ENCODE measurements at regions not wholly inside any gene's neighbourhood (a gene's known extent, or its start where the extent isn't known, plus 50 kb on each side); places are given as distances from the start of the nearest gene placed in this dataset.

DNA sequence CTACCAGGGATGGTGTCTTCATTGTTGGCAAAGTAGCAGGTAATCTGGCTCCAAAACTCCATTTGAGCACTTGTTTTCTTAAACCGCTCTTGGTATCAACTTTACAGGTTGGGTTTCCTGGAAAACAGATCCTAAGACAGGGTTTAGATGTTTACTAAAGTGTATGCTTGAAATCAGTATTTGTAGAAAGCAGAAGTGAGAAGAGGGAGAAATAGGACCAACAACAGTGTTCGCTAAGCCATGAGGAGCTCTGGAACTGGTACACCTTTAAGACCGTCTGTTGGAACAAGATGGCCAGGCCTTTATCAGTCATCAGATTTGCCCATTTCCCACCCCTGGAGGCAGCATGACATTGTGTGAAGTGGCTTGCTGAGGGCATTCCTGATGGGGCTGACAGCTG lies 171.0 kb upstream of the COL8A1 start:
- Mint-ChIP-seq H3K4me3 (no peak overlapping the region), H3K9me3 (no peaks in the 10 kb centered on the region), H3K36me3 (no peaks in the 10 kb centered on the region), H3K4me1 (no peaks in the 10 kb centered on the region), H3K27me3 (no peaks in the 10 kb centered on the region), H3K27ac (no peak overlapping the region)
- ATAC-seq, result no peak

DNA sequence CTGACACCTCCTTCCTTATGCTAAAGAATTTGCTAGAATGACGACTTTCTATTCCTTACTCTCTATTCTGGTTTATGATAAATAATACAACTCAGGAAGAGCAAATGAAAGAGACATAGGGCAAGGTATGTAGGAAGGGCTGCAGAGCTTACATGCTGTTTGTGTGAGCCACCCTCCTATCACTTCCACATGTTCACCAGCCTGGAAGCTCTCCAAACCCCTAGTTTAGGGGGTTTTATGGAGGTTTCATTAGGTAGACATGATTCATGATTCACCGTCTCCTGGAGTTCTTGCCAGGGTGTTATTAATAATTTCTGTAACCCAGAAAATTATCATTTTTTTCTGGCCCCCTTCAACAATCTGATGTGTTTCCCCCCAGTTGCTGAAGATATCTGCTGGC lies 172.1 kb upstream of the COL8A1 start:
- Mint-ChIP-seq H3K9me3 (no peaks in the 10 kb centered on the region), H3K4me3 (no peak overlapping the region), H3K36me3 (no peaks in the 10 kb centered on the region), H3K27me3 (no peaks in the 10 kb centered on the region), H3K27ac (no peak overlapping the region), H3K4me1 (no peaks in the 10 kb centered on the region)
- no peak for ATAC-seq

DNA sequence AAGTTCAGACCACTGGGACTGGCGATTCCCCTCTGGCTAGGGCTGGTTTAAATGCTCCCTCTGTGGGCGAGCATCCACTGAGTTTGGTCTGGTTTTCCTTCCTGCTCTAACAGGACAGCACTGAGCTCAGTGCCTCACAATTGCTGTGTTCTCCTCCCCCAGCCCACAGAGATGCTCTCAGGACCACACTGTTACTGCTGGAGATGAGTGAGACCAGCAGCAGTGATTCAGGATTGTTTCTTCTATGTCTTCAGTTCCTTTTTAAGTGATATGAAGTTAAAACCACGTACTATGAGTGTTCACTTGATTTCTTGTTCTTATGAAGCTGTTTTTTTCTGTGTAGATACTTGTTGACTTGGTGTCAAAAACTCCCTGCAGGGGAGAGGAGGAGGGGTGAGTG lies 180.4 kb upstream of the COL8A1 start:
- Mint-ChIP-seq H3K4me3 (no peak overlapping the region), H3K4me1 (no peaks in the 10 kb centered on the region), H3K9me3 (peaks cover 3% of the 10 kb centered on the region), H3K27me3 (no peaks in the 10 kb centered on the region), H3K36me3 (no peaks in the 10 kb centered on the region), H3K27ac (no peak overlapping the region)
- no peak for ATAC-seq

DNA sequence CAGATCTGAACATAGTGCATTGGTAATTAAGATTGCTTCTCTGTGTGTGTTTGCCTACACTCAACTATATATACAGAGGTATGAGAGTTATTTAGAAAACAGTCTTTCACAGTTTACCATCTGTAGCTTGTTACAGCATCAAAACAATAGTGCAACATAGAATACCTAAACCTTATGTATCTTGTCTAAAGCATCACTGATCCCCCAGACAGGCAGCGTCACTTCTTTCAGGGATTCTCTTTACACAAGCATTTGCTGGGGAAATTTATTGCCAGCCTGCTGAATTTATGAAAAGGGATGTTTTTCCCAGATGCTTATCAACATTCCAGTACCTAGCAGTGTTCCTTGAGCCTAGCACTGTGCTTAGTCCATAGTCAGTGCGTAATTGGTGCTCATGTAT lies 195.8 kb upstream of the COL8A1 start:
- no peaks in the 10 kb centered on the region for H3K4me1 Mint-ChIP-seq
- no peaks in the 10 kb centered on the region for H3K27me3 Mint-ChIP-seq
- no peak for ATAC-seq
- peaks cover 6% of the 10 kb centered on the region for H3K9me3 Mint-ChIP-seq
- no peaks in the 10 kb centered on the region for H3K36me3 Mint-ChIP-seq
- H3K4me3 Mint-ChIP-seq, result no peak overlapping the region
- no peak overlapping the region for H3K27ac Mint-ChIP-seq

DNA sequence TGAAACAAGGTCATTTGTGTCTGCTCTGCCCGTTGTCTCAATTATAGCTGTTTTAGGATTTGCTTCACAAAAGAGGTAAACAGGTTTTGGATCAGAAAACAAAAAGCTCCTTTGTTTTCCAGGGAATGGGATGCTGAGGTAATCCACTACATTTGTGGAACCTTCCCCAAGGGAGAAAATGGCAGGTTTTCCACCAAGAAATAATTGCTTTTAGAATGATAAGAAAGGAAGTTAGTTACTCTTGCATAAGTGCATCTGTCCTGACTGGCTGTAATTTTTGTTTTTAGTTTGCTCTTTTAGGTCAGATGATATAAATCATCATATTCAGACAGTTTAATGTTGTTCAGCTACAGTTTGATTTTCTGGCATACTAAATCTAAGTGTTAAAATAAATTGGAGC lies 198.5 kb upstream of the COL8A1 start:
- Mint-ChIP-seq H3K4me1 (no peaks in the 10 kb centered on the region), H3K9me3 (peaks cover 8% of the 10 kb centered on the region), H3K4me3 (no peak overlapping the region), H3K27ac (no peak overlapping the region), H3K36me3 (no peaks in the 10 kb centered on the region), H3K27me3 (no peaks in the 10 kb centered on the region)
- no peak for ATAC-seq

DNA sequence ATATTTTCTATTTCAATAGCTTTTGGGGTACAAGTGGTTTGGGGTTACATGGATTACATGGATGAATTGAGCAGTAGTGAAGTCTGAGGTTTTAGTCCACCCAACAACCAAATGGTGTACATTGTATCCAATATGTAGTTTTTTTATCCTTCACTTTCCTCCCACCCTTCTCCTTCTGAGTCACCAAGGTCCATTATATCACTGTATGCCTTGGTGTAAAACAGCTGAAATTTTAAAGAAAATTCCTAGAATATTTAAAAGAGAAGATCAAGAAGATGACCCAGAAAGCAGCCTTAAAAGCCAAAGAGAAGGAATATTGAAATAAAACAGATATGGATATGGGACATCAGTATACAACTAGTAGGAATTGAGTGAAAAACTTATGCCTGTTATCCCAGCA lies 204.2 kb upstream of the COL8A1 start:
- ATAC-seq, result no peak

DNA sequence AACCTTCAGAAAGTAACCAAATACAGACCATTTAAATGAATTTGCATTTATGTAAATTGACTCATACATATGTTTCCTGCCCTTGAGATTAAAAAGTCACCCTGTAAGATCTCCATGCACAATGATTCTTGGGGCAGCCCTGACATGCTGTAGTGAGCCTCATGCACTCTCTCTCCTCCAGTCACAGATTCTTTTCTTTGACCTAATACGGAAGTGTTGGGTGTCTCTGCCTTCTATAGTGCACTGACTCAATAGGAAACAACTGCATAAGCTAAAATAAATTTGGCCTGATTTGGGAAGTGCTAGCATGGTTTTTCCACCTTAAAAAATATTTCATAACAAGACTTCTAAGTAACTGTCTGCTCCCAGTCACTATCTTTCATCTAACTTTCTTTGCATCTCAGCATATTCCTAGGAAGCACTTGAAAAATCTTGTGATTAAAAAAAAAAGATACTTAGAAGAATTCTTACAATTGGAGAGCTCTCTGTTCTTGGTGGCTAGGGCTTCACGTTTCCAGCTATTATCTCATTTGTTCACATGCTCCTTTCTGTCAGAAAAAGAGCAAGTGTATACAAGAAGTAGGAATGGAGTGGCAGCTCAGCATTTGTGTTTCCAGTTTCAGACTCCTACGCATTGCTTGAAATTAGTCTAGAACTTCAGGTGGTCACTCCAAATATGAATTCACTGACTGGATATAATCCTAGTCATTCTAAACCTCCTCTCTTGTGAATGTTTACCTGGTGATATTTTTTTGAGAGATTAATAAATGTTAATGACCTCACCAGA lies 207.9 kb upstream of the COL8A1 start:
- H3K27me3 Mint-ChIP-seq, result no peaks in the 10 kb centered on the region
- H3K36me3 Mint-ChIP-seq, result no peaks in the 10 kb centered on the region
- H3K9me3 Mint-ChIP-seq, result peaks cover 3% of the 10 kb centered on the region
- no peak overlapping the region for H3K4me3 Mint-ChIP-seq
- H3K4me1 Mint-ChIP-seq, result no peaks in the 10 kb centered on the region
- no peak overlapping the region for H3K27ac Mint-ChIP-seq
- no peak for ATAC-seq

More for the DNA sequence above, 204.2 kb upstream of the COL8A1 start:
- H3K36me3 Mint-ChIP-seq, result no peaks in the 10 kb centered on the region
- no peak overlapping the region for H3K4me3 Mint-ChIP-seq
- no peak overlapping the region for H3K27ac Mint-ChIP-seq
- H3K9me3 Mint-ChIP-seq, result peaks cover 5% of the 10 kb centered on the region
- H3K27me3 Mint-ChIP-seq, result no peaks in the 10 kb centered on the region
- no peaks in the 10 kb centered on the region for H3K4me1 Mint-ChIP-seq

DNA sequence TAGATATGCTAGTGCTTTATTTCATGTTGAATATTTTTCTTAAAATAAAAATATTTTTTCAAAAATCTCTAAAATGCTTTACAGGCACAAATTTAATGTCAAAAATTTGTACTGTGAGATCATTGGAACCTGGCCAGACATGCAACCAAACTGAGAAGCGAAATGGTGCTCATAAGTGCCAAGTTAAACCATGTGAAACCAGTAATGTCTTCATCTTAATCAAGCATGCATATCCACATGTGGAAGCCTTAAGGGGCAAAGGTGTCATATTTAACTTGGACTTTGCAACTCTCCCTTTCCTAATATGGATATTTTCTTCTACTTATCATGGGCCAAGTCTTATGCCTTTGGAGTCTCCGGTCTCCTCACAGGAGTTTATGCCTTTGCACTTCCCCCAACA lies 208.9 kb upstream of the COL8A1 start:
- Mint-ChIP-seq H3K36me3 (no peaks in the 10 kb centered on the region), H3K4me3 (no peak overlapping the region), H3K27ac (no peak overlapping the region), H3K27me3 (no peaks in the 10 kb centered on the region), H3K9me3 (no peaks in the 10 kb centered on the region), H3K4me1 (no peaks in the 10 kb centered on the region)
- ATAC-seq, result no peak

DNA sequence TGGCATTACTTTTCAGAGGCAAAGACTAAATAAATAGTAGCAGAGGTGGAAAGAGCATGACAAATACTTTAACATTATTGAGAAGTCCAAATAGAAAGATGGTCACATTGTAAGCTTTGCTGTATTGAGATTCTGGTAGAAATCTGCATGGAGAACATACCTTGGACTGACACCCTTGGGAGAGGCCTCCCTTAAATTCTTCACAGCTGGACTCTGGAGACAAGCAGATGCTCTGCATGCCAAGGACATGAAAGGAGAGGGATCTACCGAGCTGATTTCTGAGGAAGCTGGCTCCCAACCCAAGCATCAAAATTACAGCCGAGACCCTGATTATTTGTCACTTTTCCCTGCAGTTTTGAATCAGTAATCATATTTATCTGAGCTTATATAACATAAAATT lies 212.5 kb upstream of the COL8A1 start:
- Mint-ChIP-seq H3K27me3 (no peaks in the 10 kb centered on the region), H3K9me3 (no peaks in the 10 kb centered on the region), H3K4me3 (no peak overlapping the region), H3K36me3 (no peaks in the 10 kb centered on the region), H3K27ac (no peak overlapping the region), H3K4me1 (no peaks in the 10 kb centered on the region)
- no peak for ATAC-seq

DNA sequence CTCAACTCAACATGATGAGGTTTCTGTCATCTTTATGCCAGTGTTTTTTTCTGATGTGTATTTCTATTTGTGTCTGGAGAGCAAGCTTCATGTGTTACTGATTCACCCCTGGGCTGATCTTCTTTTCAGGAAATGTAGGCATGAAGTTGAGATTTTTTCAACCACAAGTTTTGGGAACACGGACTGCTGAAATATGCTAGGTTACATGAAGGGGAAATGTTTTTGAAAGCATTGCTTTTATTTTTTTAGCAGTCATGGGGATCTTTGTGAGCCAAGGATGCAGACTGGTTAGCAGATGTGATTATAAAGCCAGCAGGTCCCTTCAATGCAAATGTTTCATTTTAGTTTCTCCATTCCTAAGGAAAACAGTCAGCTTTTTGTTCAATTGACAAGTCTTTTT lies 219.3 kb upstream of the COL8A1 start:
- Mint-ChIP-seq H3K4me3 (no peak overlapping the region), H3K27me3 (no peaks in the 10 kb centered on the region), H3K4me1 (no peaks in the 10 kb centered on the region), H3K27ac (no peak overlapping the region), H3K9me3 (no peaks in the 10 kb centered on the region), H3K36me3 (no peaks in the 10 kb centered on the region)
- no peak for ATAC-seq

DNA sequence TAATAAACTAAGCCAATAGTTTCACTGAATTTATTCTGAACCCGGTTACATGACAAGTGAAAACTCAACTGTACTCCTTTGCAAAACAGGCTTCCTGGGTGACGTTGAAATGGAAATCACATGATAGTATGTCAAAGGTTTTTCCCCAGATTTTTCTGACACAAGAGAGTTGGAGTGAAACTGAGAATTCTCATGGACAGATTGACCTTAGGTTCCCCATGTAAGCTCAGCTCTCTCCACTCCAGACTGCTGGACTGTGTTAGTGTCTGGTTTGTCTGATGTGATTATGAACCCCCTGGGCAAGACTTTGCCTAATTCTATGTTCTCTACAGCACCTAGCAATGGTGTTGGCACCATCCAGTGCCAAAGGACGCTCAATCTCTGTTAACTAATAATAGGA lies 219.7 kb upstream of the COL8A1 start:
- Mint-ChIP-seq H3K36me3 (no peaks in the 10 kb centered on the region), H3K4me1 (no peaks in the 10 kb centered on the region), H3K27ac (no peak overlapping the region), H3K27me3 (no peaks in the 10 kb centered on the region), H3K9me3 (no peaks in the 10 kb centered on the region), H3K4me3 (no peak overlapping the region)
- no peak for ATAC-seq

DNA sequence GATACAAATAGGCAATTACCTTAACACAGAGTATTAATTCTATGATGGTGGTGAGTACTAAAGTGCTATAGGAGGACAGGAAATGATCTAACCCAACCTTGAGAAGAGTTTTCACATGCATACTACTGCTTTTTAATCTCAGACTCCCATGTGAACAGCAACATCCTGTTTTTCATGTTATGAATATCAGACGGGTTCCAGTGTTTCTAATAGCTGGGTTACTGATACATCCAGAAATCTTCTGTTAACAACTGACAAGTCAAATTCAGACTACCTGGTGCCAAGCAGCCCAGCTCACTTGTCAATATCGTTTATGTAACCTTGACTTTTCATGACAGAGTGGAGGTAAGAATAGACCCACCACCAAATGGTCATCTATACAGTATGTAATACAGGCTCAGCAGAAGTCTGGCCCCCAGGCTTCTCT lies 220.2 kb upstream of the COL8A1 start:
- Mint-ChIP-seq H3K36me3 (no peaks in the 10 kb centered on the region), H3K4me1 (no peaks in the 10 kb centered on the region), H3K4me3 (no peak overlapping the region), H3K27me3 (no peaks in the 10 kb centered on the region), H3K9me3 (no peaks in the 10 kb centered on the region), H3K27ac (no peak overlapping the region)
- ATAC-seq, result no peak

DNA sequence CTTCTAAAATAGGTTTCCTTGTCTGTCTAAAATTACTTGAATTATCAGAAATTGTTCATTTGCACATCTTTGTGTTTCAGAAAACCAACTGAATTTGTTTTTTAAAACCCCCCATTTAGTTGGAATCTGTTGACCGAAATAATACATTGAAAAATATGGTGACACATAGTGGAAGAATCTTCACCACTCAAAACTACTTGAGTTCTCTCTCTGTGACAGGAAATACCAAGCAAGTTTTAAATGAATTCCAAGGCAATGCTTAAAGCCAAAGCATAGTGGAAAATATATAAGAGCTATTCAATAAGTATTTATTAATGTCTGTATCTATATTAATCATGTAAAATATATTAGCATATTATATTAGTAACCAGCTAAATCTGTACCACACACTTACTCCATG lies 224.9 kb upstream of the COL8A1 start:
- Mint-ChIP-seq H3K4me3 (no peak overlapping the region), H3K27me3 (no peaks in the 10 kb centered on the region), H3K27ac (no peak overlapping the region), H3K36me3 (no peaks in the 10 kb centered on the region), H3K9me3 (no peaks in the 10 kb centered on the region), H3K4me1 (no peaks in the 10 kb centered on the region)
- no peak for ATAC-seq

DNA sequence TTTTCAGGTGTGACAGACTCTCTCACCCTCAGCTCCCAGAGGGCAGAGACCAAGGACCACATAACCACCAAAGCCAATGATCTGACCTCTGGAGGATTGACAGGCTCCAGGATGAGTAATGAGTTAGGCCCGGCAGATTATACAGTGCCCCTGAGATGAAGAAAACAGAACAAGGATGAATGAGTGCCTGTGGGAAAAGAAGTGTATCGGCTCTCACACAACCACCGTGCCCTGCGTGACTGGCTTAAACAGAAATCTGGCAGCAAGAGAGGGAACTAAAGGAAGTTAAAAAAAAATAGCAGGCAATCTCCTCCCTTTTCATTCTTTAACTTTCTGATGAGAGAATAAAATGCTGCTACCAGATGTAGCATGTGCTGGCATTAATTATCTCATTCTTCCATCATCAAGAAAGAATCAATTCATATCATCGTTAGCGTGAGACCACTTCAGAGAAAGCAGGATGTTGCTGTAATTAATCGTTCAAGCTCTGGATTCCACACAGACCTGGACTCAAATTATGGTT lies 227.5 kb upstream of the COL8A1 start:
- no peak for ATAC-seq
- no peak overlapping the region for H3K4me3 Mint-ChIP-seq
- no peaks in the 10 kb centered on the region for H3K27me3 Mint-ChIP-seq
- H3K27ac Mint-ChIP-seq, result no peak overlapping the region
- H3K4me1 Mint-ChIP-seq, result no peaks in the 10 kb centered on the region
- H3K36me3 Mint-ChIP-seq, result no peaks in the 10 kb centered on the region
- H3K9me3 Mint-ChIP-seq, result no peaks in the 10 kb centered on the region

DNA sequence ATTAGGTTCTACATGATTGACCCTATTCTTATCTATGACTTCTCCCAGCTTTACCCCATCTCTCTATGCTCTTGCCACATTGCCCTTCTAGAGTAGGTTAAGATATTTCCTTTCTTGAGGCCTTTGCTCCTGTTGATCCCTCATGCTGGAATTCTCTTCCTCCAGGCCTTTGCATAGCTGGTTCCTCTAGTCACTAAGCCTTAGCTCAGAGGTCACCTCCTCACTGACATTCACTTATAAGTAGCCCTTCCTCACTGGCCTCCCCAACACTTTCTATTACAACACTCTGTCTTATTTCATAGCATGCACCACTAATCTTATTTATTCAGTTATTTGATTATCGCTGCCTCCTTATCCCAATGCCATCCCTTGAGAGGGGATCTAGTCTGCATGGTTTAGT lies 228.4 kb upstream of the COL8A1 start:
- ATAC-seq, result no peak
- H3K27me3 Mint-ChIP-seq, result no peaks in the 10 kb centered on the region
- H3K27ac Mint-ChIP-seq, result no peak overlapping the region
- H3K4me3 Mint-ChIP-seq, result no peak overlapping the region
- H3K4me1 Mint-ChIP-seq, result no peaks in the 10 kb centered on the region
- no peaks in the 10 kb centered on the region for H3K9me3 Mint-ChIP-seq
- no peaks in the 10 kb centered on the region for H3K36me3 Mint-ChIP-seq

DNA sequence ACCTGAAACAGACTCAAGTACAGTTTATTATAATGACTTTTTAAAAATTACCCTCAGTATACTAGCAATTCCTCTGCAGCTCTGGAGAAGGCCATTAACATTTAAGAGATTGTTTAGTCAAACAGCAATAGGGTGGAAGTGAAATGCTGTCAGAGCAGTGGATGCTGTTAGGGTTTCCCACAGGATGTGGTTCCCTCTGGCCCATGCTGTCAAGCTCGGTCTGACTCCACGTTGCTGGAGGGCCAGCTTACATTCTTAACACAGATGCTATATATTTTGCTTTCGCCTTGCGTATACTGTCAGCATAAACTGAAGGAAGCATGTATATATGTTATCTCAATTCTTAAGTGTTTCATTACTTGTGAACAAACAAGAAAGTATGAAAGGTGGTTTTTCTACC lies 231.1 kb upstream of the COL8A1 start:
- no peaks in the 10 kb centered on the region for H3K27me3 Mint-ChIP-seq
- no peak for ATAC-seq

More for the DNA sequence above, 231.1 kb upstream of the COL8A1 start:
- H3K9me3 Mint-ChIP-seq, result no peaks in the 10 kb centered on the region
- no peak overlapping the region for H3K4me3 Mint-ChIP-seq
- no peaks in the 10 kb centered on the region for H3K36me3 Mint-ChIP-seq
- H3K27ac Mint-ChIP-seq, result no peak overlapping the region
- no peaks in the 10 kb centered on the region for H3K4me1 Mint-ChIP-seq

Measured in stimulated activated memory B cell treated with anti-CD40 and anti-IgM and Interleukin-4, amounts not matched to agents 10 μg/mL and 1 μg/mL and 100 μg/mL, for 72 hours (primary cell).